Brain microvascular endothelial cell (primary cell): ENCODE measurements at regions not wholly inside any gene's neighbourhood (a gene's known extent, or its start where the extent isn't known, plus 50 kb on each side); places are given as distances from the start of the nearest gene placed in this dataset.

Experiments
- DNase-seq: peaks from one replicate; pipeline ENCODE4 v3.0.0-alpha.2; 2020
- H3K27ac ChIP-seq: fragments of 250-450 bp; sonication (Bioruptor Pico); 2 replicates; pipeline ENCODE4 v1.5.1; 2020; ENCODE audit warnings: mild to moderate bottlenecking, moderate library complexity
- H3K27me3 ChIP-seq: fragments of 250-450 bp; sonication (Bioruptor Pico); replicated peaks from 2 replicates; pipeline ENCODE4 v1.5.1; 2020; ENCODE audit warnings: mild to moderate bottlenecking
- H3K36me3 ChIP-seq: fragments of 250-450 bp; sonication (Bioruptor Pico); replicated peaks from 2 replicates; pipeline ENCODE4 v1.5.1; 2020; ENCODE audit warnings: mild to moderate bottlenecking
- H3K4me3 ChIP-seq: 2 replicates; pipeline ENCODE4 v1.5.1; 2011; ENCODE audit warnings: low read depth, mild to moderate bottlenecking, control low read depth, low read length, moderate library complexity
- in situ Hi-C: cut with HindIII; loops from 2 replicates; pipeline ENCODE4 v1.10.0; 2017; ENCODE audit warnings: low sequenced_read_pairs, low pct_ligation_motif_present
- TF ChIP-seq, protein P1 (sequence below): IDR thresholded peaks from 2 replicates; pipeline ENCODE4 v1.5.1; 2011; ENCODE audit warnings: low read depth, mild to moderate bottlenecking, moderate library complexity, low read length, control low read depth, inconsistent platforms; ENCODE audit errors: missing control alignments

DNA sequence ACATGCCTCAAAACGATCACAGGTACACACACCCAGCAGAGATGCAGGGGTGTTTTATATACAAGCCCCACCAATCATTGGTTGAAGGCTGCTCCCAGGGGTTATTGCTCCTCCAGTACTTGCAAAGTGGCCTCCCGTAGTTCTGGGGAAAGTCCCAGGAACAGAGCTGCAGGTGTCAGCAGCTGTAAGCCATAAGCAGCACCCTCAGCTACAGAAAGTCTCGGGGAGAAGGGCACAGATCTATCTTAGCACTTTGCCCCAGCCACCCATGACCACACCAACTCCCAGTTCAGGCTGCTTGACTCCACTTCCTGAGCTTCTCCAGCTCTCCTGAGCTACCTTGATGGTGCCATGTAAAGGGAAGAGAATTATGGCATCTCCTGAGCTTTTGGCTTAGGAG, 222.7 kb upstream of the GJB5 start:
- TF ChIP-seq, protein P1, sequence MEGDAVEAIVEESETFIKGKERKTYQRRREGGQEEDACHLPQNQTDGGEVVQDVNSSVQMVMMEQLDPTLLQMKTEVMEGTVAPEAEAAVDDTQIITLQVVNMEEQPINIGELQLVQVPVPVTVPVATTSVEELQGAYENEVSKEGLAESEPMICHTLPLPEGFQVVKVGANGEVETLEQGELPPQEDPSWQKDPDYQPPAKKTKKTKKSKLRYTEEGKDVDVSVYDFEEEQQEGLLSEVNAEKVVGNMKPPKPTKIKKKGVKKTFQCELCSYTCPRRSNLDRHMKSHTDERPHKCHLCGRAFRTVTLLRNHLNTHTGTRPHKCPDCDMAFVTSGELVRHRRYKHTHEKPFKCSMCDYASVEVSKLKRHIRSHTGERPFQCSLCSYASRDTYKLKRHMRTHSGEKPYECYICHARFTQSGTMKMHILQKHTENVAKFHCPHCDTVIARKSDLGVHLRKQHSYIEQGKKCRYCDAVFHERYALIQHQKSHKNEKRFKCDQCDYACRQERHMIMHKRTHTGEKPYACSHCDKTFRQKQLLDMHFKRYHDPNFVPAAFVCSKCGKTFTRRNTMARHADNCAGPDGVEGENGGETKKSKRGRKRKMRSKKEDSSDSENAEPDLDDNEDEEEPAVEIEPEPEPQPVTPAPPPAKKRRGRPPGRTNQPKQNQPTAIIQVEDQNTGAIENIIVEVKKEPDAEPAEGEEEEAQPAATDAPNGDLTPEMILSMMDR = no peak
- H3K36me3 ChIP-seq = no peaks in the 10 kb centered on the region
- no peak overlapping the region for H3K27ac ChIP-seq
- no peak for DNase-seq
- H3K27me3 ChIP-seq = no peaks in the 10 kb centered on the region
- in situ Hi-C loops = no loop called here
- H3K4me3 ChIP-seq = no peak overlapping the region

DNA sequence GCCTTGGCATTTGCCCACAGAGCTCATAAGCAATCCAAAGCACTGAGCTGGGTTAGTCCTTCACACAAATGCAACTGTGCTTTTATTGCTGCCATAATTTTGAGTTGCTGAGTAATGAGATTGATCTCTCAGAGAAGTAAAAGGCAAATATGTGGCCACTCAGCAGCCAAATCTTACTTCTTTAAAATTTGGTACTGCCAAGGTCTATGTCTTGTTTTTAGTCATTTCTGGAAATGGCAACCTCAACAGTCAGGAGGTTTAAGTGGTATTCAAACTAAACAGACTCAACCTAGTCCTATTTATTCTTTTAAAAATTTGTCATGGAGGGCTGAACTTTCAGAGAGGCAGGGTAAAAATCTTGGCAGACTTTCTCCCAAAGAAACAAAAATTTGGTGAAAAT, 216.4 kb upstream of the GJB5 start:
- Histone ChIP-seq H3K27ac (no peak overlapping the region), H3K4me3 (no peak overlapping the region), H3K36me3 (no peaks in the 10 kb centered on the region), H3K27me3 (no peaks in the 10 kb centered on the region)
- in situ Hi-C loops = no loop called here
- TF ChIP-seq, protein P1 = no peak
- no peak for DNase-seq

DNA sequence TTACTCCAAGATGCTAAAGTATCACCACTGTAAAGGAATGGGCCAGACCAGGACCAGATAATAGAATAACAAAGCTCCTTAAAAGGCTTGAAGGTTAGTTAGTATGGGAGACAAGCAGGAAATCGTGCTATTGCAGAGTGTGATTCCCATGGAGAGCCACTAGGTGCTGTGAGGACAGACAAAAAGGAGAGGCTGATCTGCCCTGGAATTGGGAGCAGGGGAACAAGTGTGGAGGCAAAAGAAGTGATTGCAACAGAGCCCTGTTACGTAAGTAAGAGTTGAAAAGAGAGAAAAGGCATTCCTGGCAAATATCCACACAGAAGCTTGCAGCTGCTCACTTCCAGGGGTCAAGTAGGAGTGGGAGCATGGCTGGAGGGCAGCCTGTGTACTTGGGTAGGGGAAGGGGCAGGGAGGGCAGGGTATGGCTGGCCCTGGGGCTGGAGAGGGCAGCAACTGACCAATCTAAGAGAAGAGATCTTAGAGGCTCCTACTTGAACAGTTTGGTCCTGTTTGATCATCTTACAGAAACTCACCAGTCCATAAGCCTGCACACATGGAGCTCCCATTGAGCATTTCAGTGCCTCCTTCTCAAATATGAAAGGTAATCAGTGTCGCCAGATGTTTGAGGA, 207.7 kb upstream of the GJB5 start:
- Histone ChIP-seq H3K4me3 (no peak overlapping the region), H3K27me3 (no peaks in the 10 kb centered on the region), H3K36me3 (no peaks in the 10 kb centered on the region), H3K27ac (no peak overlapping the region)
- in situ Hi-C loops = no loop called here
- no peak for DNase-seq
- TF ChIP-seq, protein P1 = no peak

GRCh38 chr1:34549199-34549598, 205.6 kb upstream of the GJB5 start:
- Histone ChIP-seq H3K36me3 (no peaks in the 10 kb centered on the region), H3K27me3 (no peaks in the 10 kb centered on the region), H3K27ac (no peak overlapping the region), H3K4me3 (no peak overlapping the region)
- no peak for DNase-seq
- in situ Hi-C loops = no loop called here
- TF ChIP-seq, protein P1 = no peak

- TF ChIP-seq, protein P1 = no peak
- Histone ChIP-seq H3K36me3 (no peaks in the 10 kb centered on the region), H3K4me3 (no peak overlapping the region), H3K27me3 (no peaks in the 10 kb centered on the region), H3K27ac (no peak overlapping the region)
- in situ Hi-C loops = no loop called here
- DNase-seq = no peak
These were observed 176.5 kb upstream of the GJB5 start for GRCh38 chr1:34578306-34578705.

GRCh38 chr1:34582356-34582755, 172.5 kb upstream of the GJB5 start:
- in situ Hi-C loops = no loop called here
- Histone ChIP-seq H3K27ac (no peak overlapping the region), H3K27me3 (no peaks in the 10 kb centered on the region), H3K4me3 (no peak overlapping the region), H3K36me3 (no peaks in the 10 kb centered on the region)
- TF ChIP-seq, protein P1 = no peak
- DNase-seq = no peak
